HG02678 (cell line): ENCODE measurements at regions not wholly inside any gene's neighbourhood (a gene's known extent, or its start where the extent isn't known, plus 50 kb on each side); places are given as distances from the start of the nearest gene placed in this dataset.
A peak's percentile ranks its signal among the peaks of the same experiment; 100 is the strongest.

ENCODE experiments used
- ATAC-seq: cut with Tn5 transposase; IDR thresholded peaks from one replicate; pipeline ENCODE4 v1.9.1; 2021; ENCODE audit warnings: mild to moderate bottlenecking, moderate library complexity; ENCODE audit not compliant: unreplicated experiment

DNA sequence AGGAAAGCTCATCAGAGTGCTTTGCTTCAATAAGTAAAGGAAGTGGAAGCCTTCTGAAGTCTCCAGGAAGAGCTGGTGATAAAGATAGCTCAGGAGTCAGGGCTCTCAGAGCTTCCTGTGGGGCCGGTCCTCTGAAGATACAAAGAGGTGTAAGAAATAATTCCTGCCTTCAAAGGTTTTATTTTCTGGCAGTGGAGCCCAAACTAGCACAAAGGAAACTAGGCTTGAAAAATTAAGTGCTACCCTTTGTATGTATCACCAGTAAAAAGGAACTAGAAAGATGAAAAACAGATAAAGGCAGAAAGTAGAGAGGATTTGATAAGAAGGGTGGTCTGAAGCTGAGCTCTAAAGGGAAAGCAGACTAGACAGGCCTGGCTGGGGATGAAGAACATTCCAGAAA is 204.1 kb upstream of the SASH1 start:
- ATAC-seq: no peak

DNA sequence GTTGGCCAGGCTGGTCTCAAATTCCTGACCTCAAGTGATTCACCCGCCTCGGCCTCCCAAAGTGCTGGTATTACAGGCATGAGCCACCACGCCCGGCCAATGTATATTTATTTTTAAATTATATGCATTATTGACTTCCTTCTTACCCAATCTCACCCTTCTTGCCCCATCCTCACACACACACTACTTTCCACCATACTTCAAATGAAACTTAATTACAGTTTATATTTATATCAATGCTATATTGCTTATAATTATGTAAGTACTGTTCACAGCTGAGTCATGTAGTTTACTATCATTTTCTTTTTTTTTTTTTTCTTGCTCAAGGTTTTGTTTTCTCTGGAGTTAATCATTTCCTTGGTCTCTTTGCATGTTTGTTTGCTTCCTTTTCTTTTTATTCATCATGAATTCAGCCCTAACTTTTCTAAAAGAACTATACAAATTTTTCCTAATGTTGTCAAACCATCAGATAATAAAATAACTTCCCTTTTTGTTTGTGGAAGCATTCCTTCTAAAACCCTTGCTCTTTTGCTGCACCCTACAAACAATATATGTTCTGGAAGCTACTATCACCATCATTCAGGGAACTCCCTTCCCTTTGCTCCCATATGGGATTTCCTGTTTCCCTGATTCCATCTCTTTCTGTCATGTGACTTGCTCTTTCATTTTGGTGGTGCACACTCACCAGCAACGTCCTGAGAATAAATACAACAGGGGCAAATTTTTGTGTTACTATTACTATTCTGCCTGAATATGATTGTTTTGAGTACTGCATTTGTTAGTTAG is 201.7 kb upstream of the SASH1 start:
- ATAC-seq: no peak

DNA sequence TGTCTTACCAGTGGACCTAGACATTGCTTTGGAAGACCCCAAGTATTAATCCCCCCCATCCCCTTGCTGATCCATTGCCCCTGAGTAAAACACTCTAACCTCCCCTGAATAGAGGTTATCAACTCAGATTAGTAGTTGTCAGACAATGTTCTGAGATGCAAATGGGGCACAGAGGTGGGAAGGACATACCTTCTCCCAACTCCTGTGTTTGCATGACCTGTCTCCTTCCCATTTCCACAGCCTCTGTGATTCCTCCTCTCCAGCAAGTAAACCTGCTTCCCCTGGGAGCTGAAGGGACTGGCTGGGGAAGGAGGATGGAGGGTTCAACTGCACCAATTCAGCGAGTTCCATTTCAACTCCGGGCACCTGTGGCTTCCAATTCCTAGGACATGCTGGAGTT is 199.8 kb upstream of the SASH1 start:
- ATAC-seq: no peak

DNA sequence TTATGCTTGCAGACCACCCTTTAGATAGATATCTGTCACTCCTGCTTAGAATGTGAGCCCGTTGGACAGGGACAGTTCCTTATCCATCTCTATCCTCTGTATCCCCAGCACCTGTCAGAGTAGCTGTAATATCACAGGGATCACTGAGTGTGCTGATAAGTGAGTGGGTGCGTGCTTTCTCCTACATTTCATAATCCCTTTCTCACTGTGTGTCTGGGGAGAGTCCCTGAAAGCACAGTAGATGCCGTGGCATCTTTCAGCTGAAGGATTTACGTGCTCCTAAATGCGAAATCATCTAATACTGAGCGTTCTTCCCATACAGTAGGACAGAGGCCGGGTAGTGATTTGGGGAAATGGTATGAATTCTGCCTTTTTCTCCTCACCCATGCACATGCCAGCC is 198.9 kb upstream of the SASH1 start:
- ATAC-seq: no peak

DNA sequence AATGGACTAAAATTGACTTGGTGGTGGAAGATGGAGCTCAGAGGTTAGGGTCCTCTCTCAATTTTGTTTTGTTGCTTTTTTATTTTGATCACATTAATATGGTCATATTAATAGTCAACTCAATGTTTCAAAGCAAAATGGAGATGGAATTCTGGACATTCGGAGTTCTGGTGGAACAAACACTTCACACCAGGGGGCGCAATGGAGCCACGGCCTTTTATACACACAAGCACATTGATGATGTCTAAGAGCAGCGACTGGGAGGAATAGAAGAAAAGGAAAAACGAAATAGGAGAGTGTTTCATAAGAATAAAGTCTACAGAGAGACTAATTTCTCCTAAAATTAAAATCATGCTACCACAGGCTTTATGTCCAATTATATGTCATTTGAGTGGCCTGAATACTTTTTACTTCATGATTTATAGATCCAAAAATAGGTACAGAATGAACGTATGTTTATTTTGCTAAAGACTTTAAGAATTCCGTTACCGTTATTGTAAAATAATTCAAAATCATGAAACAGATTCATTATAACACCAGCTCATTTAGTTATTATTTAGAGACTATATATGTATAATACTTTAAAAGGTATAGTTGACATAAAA is 197.6 kb upstream of the SASH1 start:
- peak; percentile 78 for ATAC-seq

DNA sequence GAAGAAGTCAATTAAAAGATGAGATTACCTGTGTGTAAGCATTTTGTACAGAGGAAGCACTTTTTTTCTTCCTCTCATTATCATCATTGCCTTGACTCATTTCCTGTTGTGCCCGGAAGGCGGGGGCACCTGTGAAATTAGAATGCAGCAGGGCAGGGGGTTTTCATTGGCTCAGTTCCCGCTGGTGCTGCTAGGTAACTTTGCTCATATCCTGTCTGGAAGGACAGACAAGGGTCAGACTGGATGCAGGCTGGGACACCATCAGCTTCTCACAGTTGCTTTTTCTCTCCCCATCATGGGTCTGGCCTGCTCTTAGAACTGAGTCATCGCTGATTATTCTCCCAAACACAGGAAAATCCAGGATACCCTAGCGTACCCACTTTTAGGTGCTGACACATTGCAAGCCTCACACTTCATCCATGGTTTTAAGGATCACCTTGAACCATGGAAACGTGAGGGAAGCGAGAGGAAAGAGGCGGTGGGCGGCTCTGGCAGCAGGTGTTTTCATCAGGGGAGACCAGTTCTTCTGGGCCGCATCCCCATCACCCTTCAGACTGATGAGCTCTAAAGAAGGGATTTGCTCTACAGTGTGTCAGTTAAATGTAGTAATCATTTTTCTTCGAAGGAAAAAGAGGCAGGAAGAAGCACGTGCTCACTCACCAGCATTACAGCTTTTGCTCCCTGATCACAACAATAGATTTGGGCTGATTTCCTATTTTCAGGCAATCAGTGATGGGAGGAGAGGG is 195.7 kb upstream of the SASH1 start:
- ATAC-seq: peak; percentile 52

DNA sequence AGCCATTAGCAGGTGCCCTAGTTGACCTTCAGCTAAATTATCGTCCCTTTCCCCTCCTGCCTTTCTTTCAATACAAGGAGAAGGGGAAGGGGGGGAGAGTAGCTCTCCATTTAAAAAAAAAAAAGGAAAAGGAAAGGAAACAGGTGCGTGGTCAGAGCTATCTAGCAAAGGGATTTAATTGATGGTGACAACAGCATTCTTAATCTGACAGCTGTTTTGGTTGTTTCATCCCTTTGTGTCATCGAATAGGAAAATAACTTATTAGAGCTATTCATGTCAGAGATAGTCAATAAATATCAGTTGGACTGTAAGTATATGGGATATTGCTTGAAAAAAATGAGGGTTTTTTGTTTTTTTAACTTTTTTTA is 195.2 kb upstream of the SASH1 start:
- no peak for ATAC-seq

DNA sequence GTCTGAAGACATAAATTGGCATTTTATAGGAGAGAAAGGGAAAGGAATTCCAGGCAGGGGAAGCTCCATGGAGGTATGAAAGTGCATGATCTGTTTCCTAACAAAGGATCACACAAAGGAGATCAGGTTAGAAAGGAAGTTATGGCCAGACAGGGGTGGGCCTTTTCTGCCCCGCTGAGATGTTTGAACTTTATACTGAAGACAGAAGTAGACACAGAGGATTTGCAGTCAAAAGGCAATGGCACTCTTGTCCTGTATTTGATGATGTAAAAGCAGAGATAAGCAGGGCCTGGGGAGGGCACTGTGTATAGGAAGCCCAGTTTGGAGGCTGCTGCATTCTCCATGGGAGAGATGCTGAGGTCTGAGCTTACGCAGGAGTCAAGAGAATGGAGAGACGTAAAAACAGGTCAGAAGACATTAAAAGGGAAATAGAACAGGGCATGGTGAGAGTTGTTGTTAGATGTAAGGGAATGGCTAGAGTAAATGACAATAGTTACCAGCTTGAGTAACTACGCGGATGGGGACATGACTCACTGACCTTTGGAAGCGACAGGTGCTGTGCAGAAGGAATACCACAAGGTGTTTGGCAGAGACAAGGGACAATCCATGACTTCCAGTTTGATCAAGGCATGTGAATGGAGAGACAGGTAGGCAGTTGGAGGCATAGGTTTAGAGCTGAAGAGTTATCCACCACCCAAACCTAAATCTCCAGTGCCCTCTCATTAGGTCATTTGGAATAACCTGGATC is 190.6 kb upstream of the SASH1 start:
- no peak for ATAC-seq

DNA sequence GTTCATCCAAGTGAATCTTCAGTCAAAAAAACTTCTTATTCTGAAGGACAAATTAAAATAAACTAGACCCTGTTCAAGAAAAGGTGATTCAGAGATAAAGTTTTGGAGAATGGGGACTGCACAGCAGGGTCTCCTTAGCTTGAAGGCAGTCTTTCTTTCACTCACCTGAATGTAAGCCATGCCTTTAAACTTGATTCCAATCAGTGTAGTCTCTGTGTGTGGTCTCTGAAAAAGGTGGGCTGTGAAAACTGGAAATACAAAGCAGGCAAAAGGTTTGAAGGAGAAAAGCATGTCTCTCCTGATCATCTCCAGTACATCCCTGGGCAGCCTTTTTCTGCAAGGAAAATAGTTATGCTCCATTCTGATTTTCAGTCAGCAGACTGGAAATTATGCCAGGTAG is 188.0 kb upstream of the SASH1 start:
- no peak for ATAC-seq

DNA sequence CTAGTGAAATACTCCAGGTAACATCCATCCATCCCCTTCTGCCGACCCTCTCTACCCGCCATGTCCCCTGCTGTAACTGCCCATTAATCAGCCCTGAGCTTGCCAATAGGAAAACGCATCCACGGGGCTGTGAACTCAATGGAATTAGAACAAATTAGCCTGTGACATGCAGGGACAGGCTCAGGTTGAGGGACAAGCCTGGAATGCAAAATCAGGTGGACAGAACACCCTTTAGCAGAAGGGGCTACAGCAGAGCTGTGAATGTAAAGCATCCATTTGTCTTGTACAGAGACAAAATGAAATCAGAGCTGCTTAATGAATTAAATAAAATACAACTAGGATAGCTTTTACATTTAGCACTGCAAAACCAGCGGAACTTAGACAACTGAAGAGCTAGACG is 187.3 kb upstream of the SASH1 start:
- ATAC-seq: no peak

DNA sequence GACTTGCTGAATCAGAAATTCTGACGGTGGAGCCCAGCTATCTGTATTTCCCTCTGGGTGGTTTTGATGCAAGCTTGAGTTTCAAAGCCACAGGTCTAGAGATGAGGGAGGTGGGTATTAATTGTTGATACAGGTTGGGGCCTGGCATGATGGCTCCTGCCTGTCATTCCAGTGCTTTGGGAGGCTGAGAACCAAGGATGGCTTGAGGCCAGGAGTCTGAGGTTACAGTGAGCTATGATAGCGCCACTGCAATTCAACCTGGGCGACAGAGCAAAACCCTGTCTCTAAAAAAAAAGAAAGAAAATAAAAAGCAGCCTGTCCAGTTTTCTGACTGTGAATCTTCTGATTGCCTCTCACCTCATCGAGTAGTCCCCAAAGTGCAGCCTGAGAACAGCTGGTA is 184.8 kb upstream of the SASH1 start:
- no peak for ATAC-seq

DNA sequence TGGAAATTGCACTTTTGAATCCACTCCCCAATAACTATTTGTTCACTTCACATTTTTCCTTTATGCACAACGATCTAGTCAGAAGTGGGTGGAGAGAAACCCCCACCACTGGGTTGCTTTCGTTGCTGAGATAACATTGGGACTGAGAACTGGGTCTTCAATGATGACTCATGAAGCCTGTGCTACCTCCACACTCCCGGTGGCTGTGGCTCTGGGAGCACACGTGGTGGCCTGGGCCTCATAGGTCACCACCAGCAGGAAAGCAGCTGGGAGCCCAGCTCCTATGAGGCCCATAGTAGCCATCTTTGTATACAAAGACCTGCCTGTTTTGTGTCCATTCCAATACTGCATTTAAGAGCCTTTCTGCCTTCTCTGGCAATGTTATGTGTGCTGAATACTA is 178.0 kb upstream of the SASH1 start:
- ATAC-seq: no peak

DNA sequence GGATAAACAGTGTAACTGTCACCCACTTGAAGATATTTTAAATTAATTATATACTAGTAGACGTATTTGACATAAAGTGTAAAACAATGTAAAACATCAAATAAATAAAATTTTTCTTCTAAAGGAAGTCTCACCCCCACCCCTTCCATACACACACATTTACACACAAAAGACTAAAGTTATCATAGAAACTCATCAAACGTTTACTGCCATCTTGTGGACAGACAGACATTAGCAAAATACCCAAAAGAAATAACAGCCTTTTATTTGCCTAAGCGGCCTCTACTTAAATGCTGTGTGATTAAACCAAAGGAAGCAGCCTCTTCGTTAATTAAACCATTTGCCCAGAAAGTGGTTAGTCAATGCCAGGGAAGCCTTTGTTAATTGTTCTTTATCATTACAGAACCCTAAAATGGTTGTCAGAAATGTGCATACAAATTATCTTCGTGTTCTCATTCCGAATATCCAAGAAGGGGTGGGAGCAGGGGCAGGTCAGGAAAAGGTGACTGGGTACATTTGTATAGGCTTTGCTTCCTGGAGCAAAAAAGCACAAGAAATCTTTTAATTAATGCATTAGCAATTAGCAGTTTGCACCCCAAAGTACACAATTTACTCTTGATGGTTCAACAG is 176.2 kb upstream of the SASH1 start:
- no peak for ATAC-seq

DNA sequence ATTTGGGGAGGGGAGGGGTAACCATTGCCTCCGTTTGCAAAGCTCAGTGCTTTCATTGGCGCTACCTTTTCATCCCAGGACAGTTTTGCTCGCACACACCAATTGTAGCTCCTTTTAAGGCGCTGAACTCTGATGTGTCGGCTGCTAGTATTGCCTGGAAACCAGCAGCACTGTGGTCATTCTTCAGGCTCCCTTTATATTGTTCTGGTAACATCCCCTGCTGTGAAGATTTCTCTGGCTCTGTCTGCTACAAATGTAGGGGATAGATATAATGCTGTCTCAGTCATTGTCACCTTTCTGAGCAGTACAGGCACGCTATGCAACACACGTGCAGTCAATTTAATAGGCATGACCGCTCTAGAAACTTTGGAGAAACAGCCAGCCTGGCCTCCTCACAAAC is 172.9 kb upstream of the SASH1 start:
- no peak for ATAC-seq

DNA sequence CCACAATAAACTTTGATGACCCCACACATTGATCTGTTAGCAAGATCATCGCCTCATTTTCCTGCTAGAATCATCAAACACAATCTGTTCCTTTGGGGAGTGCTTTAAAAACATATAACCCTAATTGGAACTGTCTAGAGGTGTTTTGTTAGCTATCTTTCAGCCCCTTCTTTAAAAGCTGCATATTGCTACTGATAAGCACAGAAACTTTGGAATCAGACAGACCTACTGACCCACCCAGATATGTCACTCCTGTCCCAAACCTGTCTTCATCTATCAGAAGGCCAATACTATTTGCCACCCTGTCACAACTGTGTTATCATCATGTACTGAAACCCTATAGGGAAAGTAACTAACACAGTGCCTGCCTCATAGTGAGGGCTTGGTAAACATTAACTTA is 172.4 kb upstream of the SASH1 start:
- no peak for ATAC-seq

DNA sequence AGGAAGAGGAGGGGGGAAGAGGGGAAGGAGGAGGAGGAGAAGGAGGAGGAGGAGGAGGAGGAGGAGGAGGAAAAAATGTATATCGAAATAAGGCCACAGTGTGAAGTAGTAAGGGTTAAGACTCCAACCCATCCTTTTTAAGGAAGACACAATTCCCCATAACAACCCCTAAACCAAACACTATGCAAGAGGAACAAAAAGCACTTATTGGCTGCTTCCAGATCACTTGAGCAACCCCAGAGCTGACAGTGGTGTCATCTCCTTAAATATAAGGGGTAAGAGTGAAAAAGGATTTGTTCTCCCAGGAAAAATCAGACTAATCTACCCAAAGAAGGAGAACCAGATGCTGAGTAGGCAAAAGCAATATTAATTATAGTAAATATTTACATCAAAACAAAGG is 169.1 kb upstream of the SASH1 start:
- no peak for ATAC-seq

DNA sequence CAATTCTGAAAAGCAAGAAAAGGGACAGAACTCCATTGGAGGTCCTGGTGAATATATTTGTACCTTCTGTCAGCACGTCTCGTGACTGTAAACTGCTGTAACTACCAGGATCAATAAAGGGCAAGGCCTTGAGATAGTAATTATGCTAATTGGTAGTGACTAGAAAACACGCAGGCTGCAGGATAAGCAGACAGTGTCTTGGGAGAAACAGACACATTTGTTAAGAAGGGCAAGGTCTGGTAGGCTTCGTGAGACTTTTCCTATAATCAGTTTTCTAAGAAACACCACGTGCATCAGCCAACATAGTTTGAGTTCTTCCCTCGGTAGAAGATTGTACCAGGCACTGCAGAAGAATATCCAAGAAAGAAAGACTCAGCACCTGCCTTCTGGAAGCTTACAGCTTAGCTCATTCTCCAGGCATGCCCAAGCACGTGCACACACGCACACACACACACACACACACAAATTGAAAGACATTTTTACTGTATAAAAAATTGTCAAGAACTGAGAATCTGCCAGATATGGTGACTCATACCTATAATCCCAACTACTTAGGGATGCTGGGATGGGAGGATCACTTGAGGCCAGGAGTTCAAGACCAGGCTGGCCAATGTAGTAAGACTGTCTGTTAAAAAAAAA is 167.0 kb upstream of the SASH1 start:
- no peak for ATAC-seq

DNA sequence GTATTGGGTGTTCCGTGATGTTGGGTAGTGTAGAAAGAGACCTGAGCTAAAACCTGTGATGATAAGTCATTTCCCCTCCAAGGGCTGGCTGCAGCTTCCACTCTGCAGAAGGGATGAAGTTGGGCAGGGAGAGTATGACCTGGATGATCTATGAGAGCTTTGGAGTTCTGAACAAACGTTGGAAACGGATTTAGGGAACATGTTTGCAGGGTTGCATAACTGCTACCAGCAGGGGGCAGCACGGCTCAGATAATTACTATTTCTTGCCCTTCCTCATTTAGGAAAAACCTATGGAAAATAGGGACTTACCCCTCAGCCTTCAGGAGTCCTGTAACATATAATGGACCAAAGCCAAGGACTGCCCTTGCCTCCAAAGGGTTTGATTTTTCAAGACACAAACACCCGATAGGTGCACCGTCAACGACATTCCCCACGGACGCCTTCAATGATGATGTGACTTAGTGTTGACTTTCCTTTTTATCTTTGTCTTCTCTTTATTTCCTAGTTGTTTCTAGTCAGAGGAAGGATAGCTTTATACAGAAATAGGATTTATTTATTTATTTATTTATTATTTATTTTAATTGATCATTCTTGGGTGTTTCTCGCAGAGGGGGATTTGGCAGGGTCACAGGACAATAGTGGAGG is 164.9 kb upstream of the SASH1 start:
- no peak for ATAC-seq

DNA sequence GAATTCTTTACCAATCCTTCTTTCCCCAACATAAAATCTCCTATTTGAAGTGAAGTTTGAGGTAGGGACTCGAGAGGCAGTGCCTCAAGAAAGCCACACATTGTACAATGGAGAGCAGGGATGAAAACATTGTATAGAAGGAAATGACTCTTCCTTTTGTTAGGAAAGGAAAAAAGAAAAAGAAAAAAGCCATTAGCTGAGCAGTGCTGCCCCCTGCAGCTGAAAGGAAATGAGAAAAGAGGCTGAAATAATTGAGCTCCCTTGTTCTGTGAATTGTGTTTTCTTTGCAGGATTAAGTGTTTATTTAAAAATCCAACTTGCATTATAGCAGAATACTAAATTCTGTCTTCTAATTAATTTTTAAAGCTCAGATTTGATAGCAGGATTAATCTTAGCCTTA is 162.9 kb upstream of the SASH1 start:
- ATAC-seq: no peak

DNA sequence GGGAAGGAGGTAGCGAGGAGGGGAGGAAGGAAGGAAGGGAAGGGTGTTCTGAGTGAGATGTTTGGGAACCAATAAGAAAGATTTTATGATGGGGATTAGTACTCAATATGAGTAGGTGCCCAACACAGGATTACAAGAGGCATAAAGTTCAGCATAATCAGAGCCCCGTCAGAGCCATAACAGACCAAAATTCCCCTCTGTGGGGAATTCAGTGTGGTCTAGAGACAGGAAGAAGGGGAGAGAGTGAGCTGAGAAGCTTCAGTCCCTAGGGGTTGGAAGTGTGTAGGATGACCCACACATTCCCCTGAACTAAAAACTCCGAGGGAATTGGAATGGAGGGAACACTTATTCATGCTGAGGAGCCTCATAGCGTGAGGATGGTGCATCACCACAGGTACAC is 160.3 kb upstream of the SASH1 start:
- no peak for ATAC-seq
